Muscle layer of colon (tissue), 2 donors: ENCODE measurements at regions not wholly inside any gene's neighbourhood (a gene's known extent, or its start where the extent isn't known, plus 50 kb on each side); places are given as distances from the start of the nearest gene placed in this dataset.

ENCODE experiments used
- H3K27ac ChIP-seq: one replicate; pipeline ENCODE4 v1.7.0; 2013; ENCODE audit warnings: low read depth, mild to moderate bottlenecking, low read length, moderate library complexity
- H3K27me3 ChIP-seq, 2 donors: one replicate each; pipeline ENCODE4 v1.7.0; 2013; ENCODE audit warnings: low read length in 2 of 2, mild to moderate bottlenecking in 2 of 2; ENCODE audit not compliant: insufficient read depth in 2 of 2, control insufficient read depth in 1 of 2
- H3K36me3 ChIP-seq: one replicate; pipeline ENCODE4 v1.7.0; 2013; ENCODE audit warnings: mild to moderate bottlenecking, low read length; ENCODE audit not compliant: insufficient read depth
- H3K4me1 ChIP-seq: one replicate; pipeline ENCODE4 v1.7.0; 2013; ENCODE audit warnings: mild to moderate bottlenecking, low read length; ENCODE audit not compliant: insufficient read depth
- H3K4me3 ChIP-seq, 2 donors: one replicate each; pipeline ENCODE4 v1.7.0; 2013; ENCODE audit warnings: low read length in 2 of 2, low read depth in 1 of 2, mild to moderate bottlenecking in 1 of 2, moderate library complexity in 1 of 2
- H3K9ac ChIP-seq: one replicate; pipeline ENCODE4 v1.7.0; 2013; ENCODE audit warnings: low read length
- H3K9me3 ChIP-seq: one replicate; pipeline ENCODE4 v1.7.0; 2013; ENCODE audit warnings: mild to moderate bottlenecking, low read length
- donor health status: abdominal sarcoma.
- donor health status: Adenocarcinoma of cecum.

- no peak overlapping the region for H3K27ac ChIP-seq
- H3K4me3 ChIP-seq: no peak overlapping the region
- no peaks in the 10 kb centered on the region for H3K27me3 ChIP-seq
- H3K9me3 ChIP-seq: no peaks in the 10 kb centered on the region
- peaks cover 36% of the 10 kb centered on the region for H3K4me1 ChIP-seq
- H3K9ac ChIP-seq: no peak overlapping the region
- H3K36me3 ChIP-seq: no peaks in the 10 kb centered on the region
Measured at GRCh38 chr13:33639158-33639557, 178.8 kb upstream of the RFC3 start.

GRCh38 chr13:33639626-33640080 lies 178.3 kb upstream of the RFC3 start:
- H3K27ac ChIP-seq: no peak overlapping the region
- H3K36me3 ChIP-seq: no peaks in the 10 kb centered on the region
- H3K4me1 ChIP-seq: peaks cover 38% of the 10 kb centered on the region
- H3K9me3 ChIP-seq: no peaks in the 10 kb centered on the region
- H3K27me3 ChIP-seq: no peaks in the 10 kb centered on the region
- H3K9ac ChIP-seq: no peak overlapping the region
- H3K4me3 ChIP-seq: no peak overlapping the region

- no peak overlapping the region for H3K9ac ChIP-seq
- no peaks in the 10 kb centered on the region for H3K27me3 ChIP-seq
- H3K9me3 ChIP-seq: no peaks in the 10 kb centered on the region
- H3K27ac ChIP-seq: no peak overlapping the region
- no peak overlapping the region for H3K4me3 ChIP-seq
- H3K4me1 ChIP-seq: peaks cover 38% of the 10 kb centered on the region
- H3K36me3 ChIP-seq: no peaks in the 10 kb centered on the region
Measured at GRCh38 chr13:33640832-33641231, 177.1 kb upstream of the RFC3 start.

- H3K9me3 ChIP-seq: no peaks in the 10 kb centered on the region
- H3K36me3 ChIP-seq: no peaks in the 10 kb centered on the region
- no peak overlapping the region for H3K4me3 ChIP-seq
- H3K27me3 ChIP-seq: no peaks in the 10 kb centered on the region
- H3K27ac ChIP-seq: no peak overlapping the region
- H3K9ac ChIP-seq: no peak overlapping the region
- H3K4me1 ChIP-seq: peaks cover 34% of the 10 kb centered on the region
Measured at GRCh38 chr13:33642374-33643065, 175.4 kb upstream of the RFC3 start.

- H3K9me3 ChIP-seq: no peaks in the 10 kb centered on the region
- H3K36me3 ChIP-seq: no peaks in the 10 kb centered on the region
- peaks cover 26% of the 10 kb centered on the region for H3K4me1 ChIP-seq
- H3K4me3 ChIP-seq: no peak overlapping the region
- H3K27me3 ChIP-seq: no peaks in the 10 kb centered on the region
- no peak overlapping the region for H3K9ac ChIP-seq
- H3K27ac ChIP-seq: no peak overlapping the region
Measured at GRCh38 chr13:33644581-33645543, 173.1 kb upstream of the RFC3 start.

GRCh38 chr13:33645591-33646554 lies 172.1 kb upstream of the RFC3 start:
- H3K27me3 ChIP-seq: no peaks in the 10 kb centered on the region
- H3K36me3 ChIP-seq: no peaks in the 10 kb centered on the region
- H3K27ac ChIP-seq: no peak overlapping the region
- H3K9ac ChIP-seq: no peak overlapping the region
- peaks cover 24% of the 10 kb centered on the region for H3K4me1 ChIP-seq
- no peaks in the 10 kb centered on the region for H3K9me3 ChIP-seq
- H3K4me3 ChIP-seq: no peak overlapping the region

- no peak overlapping the region for H3K9ac ChIP-seq
- no peaks in the 10 kb centered on the region for H3K36me3 ChIP-seq
- H3K27ac ChIP-seq: no peak overlapping the region
- no peak overlapping the region for H3K4me3 ChIP-seq
- H3K27me3 ChIP-seq: no peaks in the 10 kb centered on the region
- H3K9me3 ChIP-seq: no peaks in the 10 kb centered on the region
- no peaks in the 10 kb centered on the region for H3K4me1 ChIP-seq
Measured at GRCh38 chr13:33649212-33649878, 168.6 kb upstream of the RFC3 start.

GRCh38 chr13:33651766-33652165 lies 166.2 kb upstream of the RFC3 start:
- Histone ChIP-seq H3K9ac (no peak overlapping the region), H3K9me3 (no peaks in the 10 kb centered on the region), H3K4me3 (no peak overlapping the region), H3K4me1 (no peaks in the 10 kb centered on the region), H3K27me3 (no peaks in the 10 kb centered on the region), H3K36me3 (no peaks in the 10 kb centered on the region), H3K27ac (no peak overlapping the region)

GRCh38 chr13:33657274-33657673 lies 160.7 kb upstream of the RFC3 start:
- no peaks in the 10 kb centered on the region for H3K27me3 ChIP-seq

GRCh38 chr13:33659466-33659865 lies 158.5 kb upstream of the RFC3 start:
- H3K36me3 ChIP-seq: no peaks in the 10 kb centered on the region
- H3K9ac ChIP-seq: no peak overlapping the region
- H3K4me1 ChIP-seq: no peaks in the 10 kb centered on the region
- H3K27ac ChIP-seq: no peak overlapping the region
- H3K4me3 ChIP-seq: no peak overlapping the region
- H3K27me3 ChIP-seq: no peaks in the 10 kb centered on the region
- H3K9me3 ChIP-seq: no peaks in the 10 kb centered on the region

More at GRCh38 chr13:33657274-33657673, 160.7 kb upstream of the RFC3 start:
- Histone ChIP-seq H3K9ac (no peak overlapping the region), H3K4me1 (no peaks in the 10 kb centered on the region), H3K36me3 (no peaks in the 10 kb centered on the region), H3K27ac (no peak overlapping the region), H3K9me3 (no peaks in the 10 kb centered on the region), H3K4me3 (no peak overlapping the region)
